ENCODE measurements at regions not wholly inside any gene's neighbourhood (a gene's known extent, or its start where the extent isn't known, plus 50 kb on each side); places are given as distances from the start of the nearest gene placed in this dataset.

- no peak for DNase-seq
These were observed 269.9 kb downstream of the MEF2C start for GRCh38 chr5:88613051-88613450.

- DNase-seq, result no peak
These were observed 272.4 kb downstream of the MEF2C start for GRCh38 chr5:88610586-88610985.

GRCh38 chr5:88607492-88607891, 275.5 kb downstream of the MEF2C start:
- DNase-seq, result no peak

GRCh38 chr5:88606626-88607025, 276.4 kb downstream of the MEF2C start:
- no peak for DNase-seq

GRCh38 chr5:88606173-88606572, 276.8 kb downstream of the MEF2C start:
- no peak for DNase-seq

- no peak for DNase-seq
These were observed 280.4 kb downstream of the MEF2C start for GRCh38 chr5:88602584-88602983.

GRCh38 chr5:88594441-88594840, 288.5 kb downstream of the MEF2C start:
- DNase-seq, result no peak

GRCh38 chr5:88588609-88589008, 294.4 kb downstream of the MEF2C start:
- no peak for DNase-seq

- DNase-seq, result no peak
These were observed 299.5 kb downstream of the MEF2C start for GRCh38 chr5:88583471-88583870.

GRCh38 chr5:88558366-88558765, 289.7 kb upstream of the TMEM161B start:
- DNase-seq, result no peak

GRCh38 chr5:88557881-88558280, 289.2 kb upstream of the TMEM161B start:
- DNase-seq, result no peak

GRCh38 chr5:88557131-88557530, 288.5 kb upstream of the TMEM161B start:
- DNase-seq, result no peak

- DNase-seq, result no peak
These were observed 287.8 kb upstream of the TMEM161B start for GRCh38 chr5:88556406-88556805.

- DNase-seq, result no peak
These were observed 287.0 kb upstream of the TMEM161B start for GRCh38 chr5:88555674-88556073.

GRCh38 chr5:88553986-88554385, 285.3 kb upstream of the TMEM161B start:
- DNase-seq, result no peak

- DNase-seq, result no peak
These were observed 284.7 kb upstream of the TMEM161B start for GRCh38 chr5:88553136-88553875.

- no peak for DNase-seq
These were observed 283.8 kb upstream of the TMEM161B start for GRCh38 chr5:88552426-88552825.

GRCh38 chr5:88551724-88552345, 283.2 kb upstream of the TMEM161B start:
- no peak for DNase-seq

GRCh38 chr5:88550736-88551135, 282.1 kb upstream of the TMEM161B start:
- no peak for DNase-seq

- no peak for DNase-seq
These were observed 279.6 kb upstream of the TMEM161B start for GRCh38 chr5:88548136-88548805.

GRCh38 chr5:88545338-88545737, 276.7 kb upstream of the TMEM161B start:
- DNase-seq, result no peak

- DNase-seq, result peak; percentile 48
These were observed 276.0 kb upstream of the TMEM161B start for GRCh38 chr5:88544671-88545070.

GRCh38 chr5:88544136-88544645, 275.5 kb upstream of the TMEM161B start:
- no peak for DNase-seq

- DNase-seq, result no peak
These were observed 274.1 kb upstream of the TMEM161B start for GRCh38 chr5:88542786-88543185.

Data from NCI-H187 treated with DMSO at 0.1 percent for 48 hours (cell line).